GM18870 (cell line): ENCODE measurements at regions not wholly inside any gene's neighbourhood (a gene's known extent, or its start where the extent isn't known, plus 50 kb on each side); places are given as distances from the start of the nearest gene placed in this dataset.

Experiments
- ATAC-seq: cut with Tn5 transposase; IDR thresholded peaks from one replicate; pipeline ENCODE4 v1.9.1; 2021; ENCODE audit warnings: moderate library complexity; ENCODE audit not compliant: unreplicated experiment

- ATAC-seq = no peak
Observed at GRCh38 chr1:4033713-4034112, 133.6 kb upstream of the C1orf174 start.

GRCh38 chr1:4034318-4034887 is 134.3 kb upstream of the C1orf174 start:
- ATAC-seq = no peak

- ATAC-seq = no peak
Observed at GRCh38 chr1:4044967-4045366, 144.9 kb upstream of the C1orf174 start.

- no peak for ATAC-seq
Observed at GRCh38 chr1:4045397-4046010, 145.4 kb upstream of the C1orf174 start.

GRCh38 chr1:4046836-4047461 is 146.9 kb upstream of the C1orf174 start:
- ATAC-seq = no peak

GRCh38 chr1:4047666-4048065 is 147.6 kb upstream of the C1orf174 start:
- no peak for ATAC-seq

- no peak for ATAC-seq
Observed at GRCh38 chr1:4048076-4048475, 148.0 kb upstream of the C1orf174 start.

- no peak for ATAC-seq
Observed at GRCh38 chr1:4048921-4049320, 148.8 kb upstream of the C1orf174 start.

- no peak for ATAC-seq
Observed at GRCh38 chr1:4050998-4051397, 150.9 kb upstream of the C1orf174 start.

GRCh38 chr1:4052657-4053056 is 152.6 kb upstream of the C1orf174 start:
- ATAC-seq = no peak

GRCh38 chr1:4053160-4053748 is 153.2 kb upstream of the C1orf174 start:
- no peak for ATAC-seq

- no peak for ATAC-seq
Observed at GRCh38 chr1:4053774-4054173, 153.7 kb upstream of the C1orf174 start.

GRCh38 chr1:4055294-4055967 is 155.4 kb upstream of the C1orf174 start:
- ATAC-seq = no peak

GRCh38 chr1:4056422-4056821 is 156.3 kb upstream of the C1orf174 start:
- no peak for ATAC-seq

GRCh38 chr1:4056989-4057388 is 156.9 kb upstream of the C1orf174 start:
- no peak for ATAC-seq

- no peak for ATAC-seq
Observed at GRCh38 chr1:4057603-4058002, 157.5 kb upstream of the C1orf174 start.

- no peak for ATAC-seq
Observed at GRCh38 chr1:4058122-4058521, 158.1 kb upstream of the C1orf174 start.

GRCh38 chr1:4058706-4059105 is 158.6 kb upstream of the C1orf174 start:
- no peak for ATAC-seq

- no peak for ATAC-seq
Observed at GRCh38 chr1:4059270-4059669, 159.2 kb upstream of the C1orf174 start.

- ATAC-seq = no peak
Observed at GRCh38 chr1:4060850-4061249, 160.8 kb upstream of the C1orf174 start.

- ATAC-seq = no peak
Observed at GRCh38 chr1:4061521-4062031, 161.5 kb upstream of the C1orf174 start.
